Naive thymus-derived CD4-positive, alpha-beta T cell (primary cell): ENCODE measurements at regions not wholly inside any gene's neighbourhood (a gene's known extent, or its start where the extent isn't known, plus 50 kb on each side); places are given as distances from the start of the nearest gene placed in this dataset.

Experiments
- ATAC-seq: fragments of 150-1000 bp; cut with Tn5 transposase; 2 replicates; pipeline ENCODE4 v1.10.0; 2021; ENCODE audit warnings: mild to moderate bottlenecking, moderate library complexity
- CTCF ChIA-PET: fragments of 350-600 bp; sonication (Branson Sonifier 250); formaldehyde crosslinking; loops from one replicate; lab custom pipeline; 2021; ENCODE audit warnings: antibody characterized with exemption; lab: Charles Lee
- POLR2A ChIA-PET: fragments of 350-600 bp; sonication (Branson Sonifier 250); formaldehyde crosslinking; loops from one replicate; lab custom pipeline; 2021; ENCODE audit warnings: antibody characterized with exemption, inconsistent platforms; lab: Charles Lee
- DNase-seq, 9 donors: peaks; one replicate each; pipeline versions ENCODE4 v3.0.0 to v3.0.0-alpha.2; 2020 to 2022; ENCODE audit warnings: mixed read lengths in 1 of 9
- H3K27ac ChIP-seq: one replicate; pipeline ENCODE4 v1.7.0; 2013; ENCODE audit warnings: mild to moderate bottlenecking, low read depth, low read length, moderate library complexity
- H3K27me3 ChIP-seq, 2 donors: one replicate each; pipeline ENCODE4 v1.7.0; 2013; ENCODE audit warnings: low read length in 2 of 2, mild to moderate bottlenecking in 2 of 2, moderate library complexity in 2 of 2; ENCODE audit not compliant: control insufficient read depth in 2 of 2, insufficient read depth in 2 of 2
- H3K36me3 ChIP-seq, 3 experiments: 1 replicate in 2 of 3; 2 replicates in 1 of 3; pipeline ENCODE4 v1.7.0; 2013; ENCODE audit warnings: low read length in 3 of 3, mild to moderate bottlenecking in 3 of 3, moderate library complexity in 1 of 3; ENCODE audit not compliant: insufficient read depth in 3 of 3, control insufficient read depth in 2 of 3
- H3K4me1 ChIP-seq, 2 donors: one replicate each; pipeline ENCODE4 v1.7.0; 2013; ENCODE audit warnings: low read length in 2 of 2, mild to moderate bottlenecking in 2 of 2, moderate library complexity in 1 of 2; ENCODE audit not compliant: control insufficient read depth in 2 of 2, insufficient read depth in 2 of 2
- H3K4me3 ChIP-seq: 2 replicates; pipeline ENCODE4 v1.7.0; 2013; ENCODE audit warnings: mild to moderate bottlenecking, low read length
- H3K9me3 ChIP-seq, 3 experiments: 1 replicate in 2 of 3; 2 replicates in 1 of 3; pipeline ENCODE4 v1.7.0; 2013; ENCODE audit warnings: low read length in 3 of 3; ENCODE audit not compliant: control insufficient read depth in 2 of 3
- H3K27ac Mint-ChIP-seq, 9 donors: one replicate each; pipeline ENCODE4 v1.8.0; 2020 to 2022; ENCODE audit warnings: mixed read lengths in 9 of 9, mild to moderate bottlenecking in 8 of 9, moderate library complexity in 5 of 9, inconsistent platforms in 2 of 9
- H3K27me3 Mint-ChIP-seq, 5 donors: one replicate each; pipeline ENCODE4 v1.8.0; 2021 to 2022; ENCODE audit warnings: mixed read lengths in 5 of 5, mild to moderate bottlenecking in 1 of 5
- H3K36me3 Mint-ChIP-seq, 5 donors: one replicate each; pipeline ENCODE4 v1.8.0; 2020 to 2022; ENCODE audit warnings: mixed read lengths in 5 of 5, mild to moderate bottlenecking in 3 of 5, inconsistent platforms in 1 of 5
- H3K4me1 Mint-ChIP-seq, 7 donors: one replicate each; pipeline ENCODE4 v1.8.0; 2020 to 2022; ENCODE audit warnings: mixed read lengths in 7 of 7, mild to moderate bottlenecking in 3 of 7, inconsistent platforms in 1 of 7
- H3K4me3 Mint-ChIP-seq, 10 donors: one replicate each; pipeline ENCODE4 v1.8.0; 2020 to 2022; ENCODE audit warnings: mild to moderate bottlenecking in 10 of 10, mixed read lengths in 10 of 10, moderate library complexity in 6 of 10, inconsistent platforms in 2 of 10
- H3K9me3 Mint-ChIP-seq, 11 donors: one replicate each; pipeline ENCODE4 v1.8.0; 2020 to 2022; ENCODE audit warnings: mixed read lengths in 11 of 11, mild to moderate bottlenecking in 4 of 11, inconsistent platforms in 1 of 11, moderate library complexity in 1 of 11
- intact Hi-C, 2 donors: fragments of 100-400 bp; cut with micrococcal nuclease; formaldehyde crosslinking; loops; one replicate each; pipeline ENCODE4 v1.15.1; 2023

DNA sequence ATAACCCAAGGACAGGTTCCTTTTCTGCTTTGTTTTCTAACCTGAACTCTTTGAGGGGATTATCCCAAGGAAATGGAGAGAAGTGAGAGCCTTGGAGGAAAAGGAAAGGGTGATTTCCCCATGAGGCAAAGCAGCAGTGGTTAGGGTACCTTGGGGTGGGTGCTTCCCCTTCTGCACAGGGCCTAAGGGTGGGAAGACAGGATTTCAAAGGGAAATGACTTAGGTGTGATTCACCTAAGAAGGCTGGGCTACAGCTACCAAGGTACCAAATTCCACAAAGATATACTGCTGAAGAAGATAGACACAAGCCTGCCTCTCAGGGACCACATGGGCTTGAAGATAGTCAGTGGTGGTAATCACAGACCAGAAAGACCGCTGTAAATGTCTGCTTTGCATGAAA, 325.3 kb upstream of the DPH6 start:
- Histone ChIP-seq H3K27me3 (no peaks in the 10 kb centered on the region), H3K4me1 (no peaks in the 10 kb centered on the region), H3K27ac (no peak overlapping the region), H3K4me3 (no peak overlapping the region), H3K36me3 (no peaks in the 10 kb centered on the region), H3K9me3 (no peaks in the 10 kb centered on the region)
- no peaks in the 10 kb centered on the region for H3K4me1 Mint-ChIP-seq
- CTCF ChIA-PET: no interaction called here
- no peak for DNase-seq
- ATAC-seq: no peak
- no peak overlapping the region for H3K27ac Mint-ChIP-seq
- intact Hi-C loops: no loop called here
- H3K27me3 Mint-ChIP-seq: peaks cover 0 to 18% (median 8%) of the 10 kb centered on the region in 5 donors
- H3K9me3 Mint-ChIP-seq: peaks cover 0 to 10% (median 1%) of the 10 kb centered on the region in 11 donors
- no peak overlapping the region for H3K4me3 Mint-ChIP-seq
- POLR2A ChIA-PET: no interaction called here
- no peaks in the 10 kb centered on the region for H3K36me3 Mint-ChIP-seq

DNA sequence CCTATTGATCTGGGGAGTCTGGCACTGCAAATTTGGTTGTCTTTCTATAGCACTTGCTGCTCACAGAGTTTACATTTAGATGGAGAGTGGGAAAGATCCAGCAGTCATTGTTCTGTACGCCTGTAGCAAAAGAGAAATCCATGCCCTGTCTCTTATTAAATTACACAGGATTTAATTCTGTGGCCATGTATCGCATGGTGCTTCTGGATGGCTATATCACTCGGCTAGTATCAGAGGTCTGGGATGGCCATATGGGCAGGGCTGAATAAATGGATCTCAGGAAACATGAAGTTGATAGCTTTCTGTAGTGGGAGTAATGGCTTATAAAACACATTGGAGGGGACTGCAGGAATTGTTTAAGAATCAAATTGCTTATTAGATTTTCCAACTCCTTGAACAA, 325.8 kb upstream of the DPH6 start:
- Histone ChIP-seq H3K4me3 (no peak overlapping the region), H3K4me1 (no peaks in the 10 kb centered on the region), H3K9me3 (no peaks in the 10 kb centered on the region), H3K27me3 (no peaks in the 10 kb centered on the region), H3K36me3 (no peaks in the 10 kb centered on the region), H3K27ac (no peak overlapping the region)
- no peak overlapping the region for H3K27ac Mint-ChIP-seq
- no peak for ATAC-seq
- no peaks in the 10 kb centered on the region for H3K36me3 Mint-ChIP-seq
- CTCF ChIA-PET: no interaction called here
- POLR2A ChIA-PET: no interaction called here
- peaks cover 0 to 18% (median 8%) of the 10 kb centered on the region in 5 donors for H3K27me3 Mint-ChIP-seq
- intact Hi-C loops: no loop called here
- no peaks in the 10 kb centered on the region for H3K4me1 Mint-ChIP-seq
- H3K4me3 Mint-ChIP-seq: no peak overlapping the region
- H3K9me3 Mint-ChIP-seq: peaks cover 0 to 10% (median 1%) of the 10 kb centered on the region in 11 donors
- DNase-seq: no peak

GRCh38 chr15:35872577-35872976, 326.6 kb upstream of the DPH6 start:
- Histone ChIP-seq H3K4me3 (no peak overlapping the region), H3K36me3 (no peaks in the 10 kb centered on the region), H3K4me1 (no peaks in the 10 kb centered on the region), H3K27ac (no peak overlapping the region), H3K9me3 (no peaks in the 10 kb centered on the region), H3K27me3 (no peaks in the 10 kb centered on the region)
- no peak overlapping the region for H3K4me3 Mint-ChIP-seq
- CTCF ChIA-PET: no interaction called here
- H3K9me3 Mint-ChIP-seq: peaks cover 0 to 10% (median 1%) of the 10 kb centered on the region in 11 donors
- H3K27ac Mint-ChIP-seq: no peak overlapping the region
- H3K4me1 Mint-ChIP-seq: no peaks in the 10 kb centered on the region
- H3K27me3 Mint-ChIP-seq: peaks cover 0 to 18% (median 8%) of the 10 kb centered on the region in 5 donors
- ATAC-seq: no peak
- H3K36me3 Mint-ChIP-seq: no peaks in the 10 kb centered on the region
- POLR2A ChIA-PET: no interaction called here
- intact Hi-C loops: no loop called here
- DNase-seq: no peak

DNA sequence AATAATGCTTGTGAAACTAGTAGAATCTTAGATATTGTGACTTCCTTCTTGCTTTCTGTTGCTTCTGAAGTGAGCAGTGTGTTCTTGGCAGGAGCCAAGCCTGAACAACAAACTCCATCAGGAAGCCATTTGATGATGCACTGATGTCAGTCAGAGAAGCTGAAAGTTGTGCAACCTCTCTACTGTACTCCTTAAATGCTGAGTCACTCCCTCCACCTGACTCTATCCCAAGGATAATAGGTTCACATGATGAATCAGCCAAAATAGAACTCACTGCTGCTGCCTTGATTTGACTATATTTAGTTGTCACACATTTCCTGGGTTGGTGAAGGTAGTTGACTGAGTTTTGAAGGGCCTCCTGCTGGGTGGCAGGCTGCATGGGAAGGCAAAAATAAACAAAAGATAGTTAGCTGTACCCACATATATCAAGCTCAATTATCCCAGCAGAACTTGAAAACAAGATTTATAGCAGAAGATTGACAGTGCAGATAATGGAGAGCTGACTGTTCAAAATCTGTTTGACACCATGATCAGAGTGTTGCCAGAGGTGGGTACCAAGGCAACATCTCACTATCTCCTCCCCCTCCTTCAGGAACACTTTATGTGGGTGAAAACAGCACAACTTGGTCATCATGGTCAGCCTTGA, 328.4 kb upstream of the DPH6 start:
- no peak overlapping the region for H3K27ac ChIP-seq
- H3K27me3 ChIP-seq: no peaks in the 10 kb centered on the region
- intact Hi-C loops: no loop called here
- ChIA-PET POLR2A (no interaction called here), CTCF (no interaction called here)
- no peaks in the 10 kb centered on the region for H3K4me1 ChIP-seq
- H3K4me3 ChIP-seq: no peak overlapping the region
- no peak overlapping the region for H3K4me3 Mint-ChIP-seq
- H3K36me3 Mint-ChIP-seq: peaks cover 0 to 5% (median 0%) of the 10 kb centered on the region in 5 donors
- no peaks in the 10 kb centered on the region for H3K4me1 Mint-ChIP-seq
- no peak for DNase-seq
- no peaks in the 10 kb centered on the region for H3K36me3 ChIP-seq
- peaks cover 0 to 18% (median 2%) of the 10 kb centered on the region in 11 donors for H3K9me3 Mint-ChIP-seq
- H3K27me3 Mint-ChIP-seq: peaks cover 0 to 24% (median 3%) of the 10 kb centered on the region in 5 donors
- no peak for ATAC-seq
- H3K27ac Mint-ChIP-seq: no peak overlapping the region
- H3K9me3 ChIP-seq: no peaks in the 10 kb centered on the region

DNA sequence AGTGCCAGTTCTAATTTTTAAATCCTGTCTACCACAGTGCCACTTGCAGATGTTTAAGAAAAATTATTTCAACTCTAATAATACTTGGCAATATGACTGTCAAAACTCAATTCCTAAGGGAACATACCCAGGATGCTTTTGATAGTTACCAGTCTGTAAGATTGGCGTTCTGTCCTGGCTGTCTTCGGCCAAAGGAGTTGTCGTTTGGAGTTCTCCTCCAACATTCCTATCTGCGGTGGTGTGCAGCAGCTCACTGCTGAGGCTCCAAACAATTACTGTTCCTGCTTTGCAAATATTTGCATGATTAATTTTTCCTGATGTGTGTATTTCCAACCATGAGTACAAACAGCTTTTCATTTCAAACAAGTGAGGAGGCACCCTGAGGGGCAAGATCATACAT, 330.8 kb upstream of the DPH6 start:
- Histone ChIP-seq H3K4me3 (no peak overlapping the region), H3K9me3 (no peaks in the 10 kb centered on the region), H3K27me3 (no peaks in the 10 kb centered on the region), H3K27ac (no peak overlapping the region), H3K4me1 (no peaks in the 10 kb centered on the region), H3K36me3 (no peaks in the 10 kb centered on the region)
- peaks cover 0 to 16% (median 0%) of the 10 kb centered on the region in 5 donors for H3K27me3 Mint-ChIP-seq
- no peak for DNase-seq
- ChIA-PET CTCF (no interaction called here), POLR2A (no interaction called here)
- peaks cover 0 to 5% (median 0%) of the 10 kb centered on the region in 5 donors for H3K36me3 Mint-ChIP-seq
- H3K4me1 Mint-ChIP-seq: no peaks in the 10 kb centered on the region
- H3K9me3 Mint-ChIP-seq: peaks cover 0 to 17% (median 2%) of the 10 kb centered on the region in 11 donors
- ATAC-seq: no peak
- H3K27ac Mint-ChIP-seq: no peak overlapping the region
- no peak overlapping the region for H3K4me3 Mint-ChIP-seq
- intact Hi-C loops: no loop called here

DNA sequence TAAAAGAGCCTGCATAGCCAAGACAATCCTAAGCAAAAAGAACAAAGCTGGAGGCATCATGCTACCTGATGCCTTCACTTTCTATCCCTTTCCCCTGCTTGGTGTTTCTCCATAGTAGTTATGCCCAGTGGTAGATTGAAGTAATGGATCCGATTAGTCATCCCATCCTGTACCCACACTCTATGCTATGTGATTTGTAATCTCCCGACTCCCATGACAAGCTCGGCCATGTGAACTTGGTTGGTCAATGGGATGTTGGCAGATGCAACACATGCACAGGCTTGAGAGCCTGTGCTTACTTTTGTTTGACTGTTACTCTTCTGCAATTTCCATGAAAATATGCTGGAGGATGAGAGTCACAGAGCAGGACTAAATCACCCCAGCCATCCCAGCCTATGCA, 334.9 kb upstream of the DPH6 start:
- no peak overlapping the region for H3K4me3 ChIP-seq
- H3K4me1 ChIP-seq: no peaks in the 10 kb centered on the region
- no peaks in the 10 kb centered on the region for H3K36me3 ChIP-seq
- ATAC-seq: no peak
- ChIA-PET POLR2A (no interaction called here), CTCF (no interaction called here)
- no peak overlapping the region for H3K27ac Mint-ChIP-seq
- H3K4me3 Mint-ChIP-seq: no peak overlapping the region
- H3K9me3 Mint-ChIP-seq: peaks cover 0 to 14% (median 2%) of the 10 kb centered on the region in 11 donors
- intact Hi-C loops: no loop called here
- H3K36me3 Mint-ChIP-seq: peaks cover 0 to 5% (median 0%) of the 10 kb centered on the region in 5 donors
- H3K27me3 Mint-ChIP-seq: peaks cover 0 to 6% (median 0%) of the 10 kb centered on the region in 5 donors
- H3K27me3 ChIP-seq: no peaks in the 10 kb centered on the region
- H3K27ac ChIP-seq: no peak overlapping the region
- no peaks in the 10 kb centered on the region for H3K9me3 ChIP-seq
- no peaks in the 10 kb centered on the region for H3K4me1 Mint-ChIP-seq
- no peak for DNase-seq

- no peaks in the 10 kb centered on the region for H3K27me3 ChIP-seq
- intact Hi-C loops: no loop called here
- CTCF ChIA-PET: no interaction called here
- POLR2A ChIA-PET: no interaction called here
- Mint-ChIP-seq H3K9me3 (peaks cover 0 to 4% (median 0%) of the 10 kb centered on the region in 11 donors), H3K27me3 (peaks cover 0 to 4% (median 0%) of the 10 kb centered on the region in 5 donors), H3K36me3 (no peaks in the 10 kb centered on the region), H3K4me3 (no peak overlapping the region), H3K27ac (no peak overlapping the region), H3K4me1 (no peaks in the 10 kb centered on the region)
- H3K4me3 ChIP-seq: no peak overlapping the region
- H3K27ac ChIP-seq: no peak overlapping the region
- no peak for ATAC-seq
- DNase-seq: no peak
- H3K9me3 ChIP-seq: no peaks in the 10 kb centered on the region
- H3K4me1 ChIP-seq: no peaks in the 10 kb centered on the region
- no peaks in the 10 kb centered on the region for H3K36me3 ChIP-seq
Observed at GRCh38 chr15:35885870-35886269, 339.9 kb upstream of the DPH6 start.
